ENCODE measurements at regions not wholly inside any gene's neighbourhood (a gene's known extent, or its start where the extent isn't known, plus 50 kb on each side); places are given as distances from the start of the nearest gene placed in this dataset.

DNA sequence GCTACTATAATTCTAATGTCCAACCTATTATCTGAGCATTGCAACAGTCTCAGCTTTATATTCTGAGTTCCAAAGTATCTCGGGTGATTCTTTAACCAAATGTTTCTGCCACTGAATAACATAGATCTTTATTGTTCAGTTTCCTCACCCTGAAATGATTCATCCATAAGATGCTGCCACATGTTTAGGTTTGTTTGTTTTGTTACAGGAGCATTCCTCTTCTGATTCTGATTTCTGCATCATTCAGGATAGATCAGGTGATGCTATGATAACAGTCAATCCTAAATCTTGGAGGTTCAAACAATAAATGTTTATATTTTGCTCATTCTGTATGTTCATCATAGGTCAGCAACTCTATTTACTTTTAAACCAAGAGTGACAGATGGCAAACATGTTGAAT lies 927.6 kb downstream of the PCDH7 start:
- Histone ChIP-seq H3K4me1 (ENCODE audit: insufficient read depth, low read length, poor library complexity, severe bottlenecking) (no peaks in the 10 kb centered on the region), H3K79me2 (ENCODE audit: insufficient read depth, low read length) (no peaks in the 10 kb centered on the region), H3F3A (ENCODE audit: low read depth) (no peaks in the 10 kb centered on the region), H3K27me3 (ENCODE audit: insufficient read depth, low read length, poor library complexity, severe bottlenecking) (no peaks in the 10 kb centered on the region), H3K9me2 (replicated peaks; ENCODE audit: low read depth, low read length) (no peaks in the 10 kb centered on the region), H3K36me3 (ENCODE audit: insufficient read depth, low read length) (no peaks in the 10 kb centered on the region), H3K9me3 (ENCODE audit: insufficient read depth, low read depth, low read length) (no peaks in the 10 kb centered on the region), H4K20me1 (ENCODE audit: insufficient read depth, low read length, poor library complexity, severe bottlenecking) (no peaks in the 10 kb centered on the region), H3K4me2 (ENCODE audit: low read depth, low read length, poor library complexity, severe bottlenecking) (no peak overlapping the region), H3K9ac (ENCODE audit: low read depth, low read length, poor library complexity, severe bottlenecking) (no peak overlapping the region), H3K4me3 (ENCODE audit: low read length, poor library complexity, severe bottlenecking) (no peak overlapping the region), H2AFZ (ENCODE audit: low read length) (no peak overlapping the region)
- TF ChIP-seq, protein P1, sequence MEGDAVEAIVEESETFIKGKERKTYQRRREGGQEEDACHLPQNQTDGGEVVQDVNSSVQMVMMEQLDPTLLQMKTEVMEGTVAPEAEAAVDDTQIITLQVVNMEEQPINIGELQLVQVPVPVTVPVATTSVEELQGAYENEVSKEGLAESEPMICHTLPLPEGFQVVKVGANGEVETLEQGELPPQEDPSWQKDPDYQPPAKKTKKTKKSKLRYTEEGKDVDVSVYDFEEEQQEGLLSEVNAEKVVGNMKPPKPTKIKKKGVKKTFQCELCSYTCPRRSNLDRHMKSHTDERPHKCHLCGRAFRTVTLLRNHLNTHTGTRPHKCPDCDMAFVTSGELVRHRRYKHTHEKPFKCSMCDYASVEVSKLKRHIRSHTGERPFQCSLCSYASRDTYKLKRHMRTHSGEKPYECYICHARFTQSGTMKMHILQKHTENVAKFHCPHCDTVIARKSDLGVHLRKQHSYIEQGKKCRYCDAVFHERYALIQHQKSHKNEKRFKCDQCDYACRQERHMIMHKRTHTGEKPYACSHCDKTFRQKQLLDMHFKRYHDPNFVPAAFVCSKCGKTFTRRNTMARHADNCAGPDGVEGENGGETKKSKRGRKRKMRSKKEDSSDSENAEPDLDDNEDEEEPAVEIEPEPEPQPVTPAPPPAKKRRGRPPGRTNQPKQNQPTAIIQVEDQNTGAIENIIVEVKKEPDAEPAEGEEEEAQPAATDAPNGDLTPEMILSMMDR (conservative IDR thresholded peaks at IDR 0.05; ENCODE audit: low read length): no peak
- TF ChIP-seq EZH2phosphoT487 (IDR thresholded peaks at IDR 0.05; ENCODE audit: borderline replicate concordance): no peak

DNA sequence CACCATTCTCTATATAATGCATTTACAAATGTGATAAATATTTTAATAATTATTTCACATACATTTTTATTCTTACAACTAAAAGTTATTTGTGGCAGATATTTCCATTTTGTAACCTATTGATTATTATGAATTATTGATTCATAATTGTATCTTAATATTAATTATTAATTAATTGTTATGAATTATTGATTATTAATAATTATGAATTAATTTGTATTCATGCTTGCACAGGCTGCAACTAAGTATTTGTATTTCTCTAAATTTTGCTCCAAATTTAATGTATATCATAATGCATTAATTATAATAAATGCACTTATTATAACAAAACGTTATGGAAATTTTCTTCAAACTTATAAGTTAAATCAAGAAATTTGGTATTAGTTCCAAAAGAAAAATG lies 929.7 kb downstream of the PCDH7 start:
- Histone ChIP-seq H3K27me3 (ENCODE audit: insufficient read depth, low read length, poor library complexity, severe bottlenecking) (no peaks in the 10 kb centered on the region), H3K9ac (ENCODE audit: low read depth, low read length, poor library complexity, severe bottlenecking) (no peak overlapping the region), H4K20me1 (ENCODE audit: insufficient read depth, low read length, poor library complexity, severe bottlenecking) (no peaks in the 10 kb centered on the region), H2AFZ (ENCODE audit: low read length) (no peak overlapping the region), H3K9me2 (replicated peaks; ENCODE audit: low read depth, low read length) (no peaks in the 10 kb centered on the region), H3K4me3 (ENCODE audit: low read length, poor library complexity, severe bottlenecking) (no peak overlapping the region), H3K4me1 (ENCODE audit: insufficient read depth, low read length, poor library complexity, severe bottlenecking) (no peaks in the 10 kb centered on the region), H3F3A (ENCODE audit: low read depth) (no peaks in the 10 kb centered on the region), H3K9me3 (ENCODE audit: insufficient read depth, low read depth, low read length) (no peaks in the 10 kb centered on the region), H3K36me3 (ENCODE audit: insufficient read depth, low read length) (no peaks in the 10 kb centered on the region), H3K4me2 (ENCODE audit: low read depth, low read length, poor library complexity, severe bottlenecking) (no peak overlapping the region), H3K79me2 (ENCODE audit: insufficient read depth, low read length) (no peaks in the 10 kb centered on the region)
- TF ChIP-seq EZH2phosphoT487 (IDR thresholded peaks at IDR 0.05; ENCODE audit: borderline replicate concordance): no peak
- TF ChIP-seq, protein P1 (conservative IDR thresholded peaks at IDR 0.05; ENCODE audit: low read length): no peak

DNA sequence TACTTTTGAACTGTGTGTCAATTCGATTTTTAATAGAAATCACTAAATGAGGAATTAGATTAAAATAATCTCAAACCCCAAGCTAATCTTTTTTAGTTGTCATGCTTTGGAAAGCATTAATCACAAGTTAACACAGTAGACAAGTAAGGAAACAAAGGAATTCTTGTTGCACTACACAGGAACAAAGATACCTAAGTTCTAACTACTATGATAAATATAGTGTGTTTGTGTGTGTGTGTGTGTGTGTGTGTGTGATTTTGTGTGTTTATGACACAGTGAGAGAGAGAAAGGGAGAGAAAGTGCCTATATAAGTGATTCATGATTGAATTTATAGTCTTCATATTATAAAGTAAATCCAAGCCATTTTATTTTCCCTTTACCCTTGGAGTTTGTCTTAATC lies 931.4 kb downstream of the PCDH7 start:
- H3K9me2 ChIP-seq (replicated peaks; ENCODE audit: low read depth, low read length): no peaks in the 10 kb centered on the region
- H3K9me3 ChIP-seq (ENCODE audit: insufficient read depth, low read depth, low read length): no peaks in the 10 kb centered on the region
- no peak overlapping the region for H2AFZ ChIP-seq (ENCODE audit: low read length)
- no peaks in the 10 kb centered on the region for H4K20me1 ChIP-seq (ENCODE audit: insufficient read depth, low read length, poor library complexity, severe bottlenecking)
- no peaks in the 10 kb centered on the region for H3K27me3 ChIP-seq (ENCODE audit: insufficient read depth, low read length, poor library complexity, severe bottlenecking)
- no peak overlapping the region for H3K9ac ChIP-seq (ENCODE audit: low read depth, low read length, poor library complexity, severe bottlenecking)
- TF ChIP-seq EZH2phosphoT487 (IDR thresholded peaks at IDR 0.05; ENCODE audit: borderline replicate concordance): no peak
- TF ChIP-seq, protein P1 (conservative IDR thresholded peaks at IDR 0.05; ENCODE audit: low read length): no peak
- no peaks in the 10 kb centered on the region for H3K36me3 ChIP-seq (ENCODE audit: insufficient read depth, low read length)
- H3K4me2 ChIP-seq (ENCODE audit: low read depth, low read length, poor library complexity, severe bottlenecking): no peak overlapping the region
- H3K4me1 ChIP-seq (ENCODE audit: insufficient read depth, low read length, poor library complexity, severe bottlenecking): no peaks in the 10 kb centered on the region
- no peaks in the 10 kb centered on the region for H3F3A ChIP-seq (ENCODE audit: low read depth)
- no peak overlapping the region for H3K4me3 ChIP-seq (ENCODE audit: low read length, poor library complexity, severe bottlenecking)
- no peaks in the 10 kb centered on the region for H3K79me2 ChIP-seq (ENCODE audit: insufficient read depth, low read length)

Data from Loucy (cell line).